OCI-M2 (cell line): ENCODE measurements at regions not wholly inside any gene's neighbourhood (a gene's known extent, or its start where the extent isn't known, plus 50 kb on each side); places are given as distances from the start of the nearest gene placed in this dataset.

Experiments used
- DNase-seq: peaks from one replicate; lab custom pipeline; 2025; ENCODE audit not compliant: unreplicated experiment; lab: John Stamatoyannopoulos, UW

- no peak for DNase-seq
Observed at GRCh38 chr14:62002642-62003041, 240.4 kb downstream of the SNAPC1 start.

DNA sequence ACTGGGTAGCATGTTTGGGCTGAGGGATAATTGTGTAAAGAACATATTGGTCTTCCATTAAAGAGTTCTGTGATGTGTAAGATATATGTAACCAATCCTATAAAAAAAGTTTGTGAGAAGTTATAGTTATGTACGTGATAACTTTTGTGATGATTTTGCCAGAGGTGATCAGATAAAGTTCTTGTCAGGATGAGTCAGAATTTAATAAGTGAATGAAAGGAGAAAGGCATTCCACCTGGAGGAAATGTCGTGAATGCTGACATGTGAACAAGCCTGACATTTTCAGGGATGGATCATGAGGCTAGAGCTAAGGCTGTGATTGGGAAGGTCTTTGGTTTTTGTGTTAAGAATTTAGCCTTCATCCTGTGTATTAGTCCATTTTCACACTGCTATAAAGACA lies 241.5 kb downstream of the SNAPC1 start:
- no peak for DNase-seq

DNA sequence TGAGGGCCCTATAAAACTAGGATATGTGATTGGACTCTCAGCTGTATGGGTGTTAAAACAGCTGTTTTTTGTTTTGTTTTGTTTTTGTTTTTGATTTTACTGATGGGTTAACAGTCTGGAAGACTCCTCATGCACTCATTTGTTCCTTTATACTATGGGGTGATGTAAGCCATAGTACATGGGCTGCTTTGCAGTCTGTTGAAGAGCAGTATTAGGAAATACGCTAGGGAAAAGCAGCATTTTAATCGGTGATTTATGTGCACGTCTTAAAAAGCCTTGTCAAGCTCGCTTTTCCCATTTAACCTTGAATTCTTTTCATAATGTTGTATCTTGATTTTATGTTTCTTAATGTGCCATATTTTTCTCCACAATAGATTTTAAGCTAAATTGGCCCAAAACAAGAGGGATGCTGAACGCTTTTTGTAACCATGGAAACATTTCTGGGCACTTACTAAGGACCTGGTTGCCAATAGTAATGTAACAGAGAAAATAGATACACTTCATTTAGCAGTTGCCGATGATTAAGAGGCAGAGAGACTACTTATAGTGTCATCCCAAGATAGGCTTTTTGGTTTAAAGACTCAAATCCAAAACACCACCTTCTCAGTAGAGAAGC lies 244.0 kb downstream of the SNAPC1 start:
- no peak for DNase-seq

GRCh38 chr14:62015243-62015642 lies 253.0 kb downstream of the SNAPC1 start:
- no peak for DNase-seq

DNA sequence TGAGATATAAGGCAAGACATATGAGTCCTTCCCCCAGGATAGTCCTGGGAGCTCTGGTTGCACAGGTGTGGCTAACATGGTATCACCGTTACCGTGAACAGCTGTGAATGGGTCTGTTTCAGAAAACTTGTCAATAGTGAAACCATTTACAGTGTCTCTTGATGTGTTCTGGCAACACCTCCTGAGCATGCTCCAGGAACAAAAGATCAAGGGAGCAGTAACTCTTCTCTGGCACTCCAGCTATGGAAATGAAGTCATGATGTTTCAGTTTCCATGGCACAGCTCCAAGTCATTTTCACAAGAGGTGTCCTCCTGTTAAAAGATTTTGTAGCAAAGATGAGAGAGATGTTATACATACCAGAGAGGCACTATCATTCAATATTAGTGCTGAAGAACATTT lies 253.7 kb downstream of the SNAPC1 start:
- DNase-seq = no peak

- DNase-seq = no peak
Observed at GRCh38 chr14:62017651-62018230, 255.5 kb downstream of the SNAPC1 start.

- DNase-seq = no peak
Observed at GRCh38 chr14:62018606-62019005, 256.4 kb downstream of the SNAPC1 start.

DNA sequence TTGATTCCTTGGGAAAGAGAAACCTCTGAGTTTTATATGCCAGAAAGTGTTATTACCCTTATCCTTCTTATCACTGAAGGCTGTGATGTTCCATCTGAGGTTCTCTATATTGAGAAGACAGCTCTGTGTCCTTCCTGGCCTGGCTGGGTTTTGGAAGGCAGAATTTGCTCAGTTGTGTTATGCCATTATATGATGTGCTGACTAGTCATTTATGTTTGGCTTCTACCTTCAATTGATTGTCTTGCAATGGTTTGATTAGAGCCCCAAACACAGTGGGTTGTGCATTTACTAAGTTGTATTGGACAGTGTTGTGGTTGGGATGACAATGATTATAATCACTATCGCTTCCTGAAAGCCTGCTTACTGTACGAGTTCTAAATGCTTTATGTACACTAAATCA lies 265.7 kb downstream of the SNAPC1 start:
- no peak for DNase-seq

- no peak for DNase-seq
Observed at GRCh38 chr14:62029569-62029924, 267.3 kb downstream of the SNAPC1 start.

DNA sequence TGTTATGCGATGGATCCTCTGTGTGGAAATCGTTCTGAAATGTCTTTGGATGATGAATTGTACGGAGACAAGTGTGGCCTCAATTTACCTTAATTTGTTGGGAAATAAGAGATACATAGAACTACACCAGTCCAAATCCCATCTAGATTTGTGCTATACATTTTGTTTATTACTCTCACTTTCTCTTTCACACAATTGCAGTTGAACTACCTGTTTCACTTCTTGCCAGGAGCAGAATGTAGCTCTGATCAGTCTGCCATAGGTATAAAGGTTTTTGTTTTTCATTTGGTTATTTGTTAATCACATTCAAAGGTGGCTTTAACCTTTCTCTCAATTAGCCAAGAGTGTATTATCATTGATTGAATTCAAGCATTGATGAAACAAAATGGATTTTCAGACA lies 268.2 kb downstream of the SNAPC1 start:
- DNase-seq = no peak

DNA sequence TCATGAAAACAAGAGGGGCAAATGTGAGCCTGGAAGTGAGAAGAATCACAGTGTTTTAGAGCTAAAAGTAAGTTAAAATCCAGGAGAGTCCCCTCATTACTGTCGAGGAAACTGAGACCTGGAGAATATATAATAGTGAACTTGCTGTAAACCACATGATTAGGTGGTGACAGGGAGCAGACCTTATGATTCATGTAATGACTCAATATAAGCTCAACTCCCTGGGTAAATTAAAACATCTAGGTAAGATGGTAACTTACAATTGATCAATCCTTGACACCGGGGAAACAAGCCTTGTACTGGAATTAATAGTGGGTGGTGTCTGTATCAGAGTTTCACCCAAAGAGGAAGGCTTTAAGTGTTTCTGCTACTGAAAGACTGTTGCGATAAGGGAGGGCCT lies 269.3 kb downstream of the SNAPC1 start:
- DNase-seq = no peak

GRCh38 chr14:62053188-62053587 lies 291.0 kb downstream of the SNAPC1 start:
- no peak for DNase-seq

GRCh38 chr14:62056789-62057188 lies 294.6 kb downstream of the SNAPC1 start:
- DNase-seq = no peak

DNA sequence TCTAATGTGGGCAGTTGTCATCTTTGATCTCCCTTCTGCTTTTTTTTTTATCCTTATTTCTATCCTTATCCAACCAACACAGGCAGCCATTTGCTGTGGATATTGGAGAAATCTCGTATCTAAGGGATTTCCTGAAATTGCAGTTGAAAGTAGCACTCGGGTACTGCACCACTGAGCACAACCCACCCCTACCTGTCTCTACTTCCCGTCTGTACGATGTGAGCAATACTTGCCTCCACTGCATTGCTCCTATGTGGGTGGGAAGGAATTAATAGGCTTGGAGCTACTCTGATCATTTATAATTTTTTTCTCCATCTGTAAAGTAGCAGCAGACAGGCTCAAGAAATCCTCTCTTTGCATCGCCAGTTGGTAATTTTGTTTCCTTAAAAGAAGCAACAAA lies 300.4 kb downstream of the SNAPC1 start:
- DNase-seq = no peak

GRCh38 chr14:62064751-62065323 lies 302.6 kb downstream of the SNAPC1 start:
- DNase-seq = no peak

GRCh38 chr14:62066304-62066703 lies 304.1 kb downstream of the SNAPC1 start:
- no peak for DNase-seq

- DNase-seq = no peak
Observed at GRCh38 chr14:62071039-62071438, 308.8 kb downstream of the SNAPC1 start.

- DNase-seq = no peak
Observed at GRCh38 chr14:62076368-62076767, 314.1 kb downstream of the SNAPC1 start.

DNA sequence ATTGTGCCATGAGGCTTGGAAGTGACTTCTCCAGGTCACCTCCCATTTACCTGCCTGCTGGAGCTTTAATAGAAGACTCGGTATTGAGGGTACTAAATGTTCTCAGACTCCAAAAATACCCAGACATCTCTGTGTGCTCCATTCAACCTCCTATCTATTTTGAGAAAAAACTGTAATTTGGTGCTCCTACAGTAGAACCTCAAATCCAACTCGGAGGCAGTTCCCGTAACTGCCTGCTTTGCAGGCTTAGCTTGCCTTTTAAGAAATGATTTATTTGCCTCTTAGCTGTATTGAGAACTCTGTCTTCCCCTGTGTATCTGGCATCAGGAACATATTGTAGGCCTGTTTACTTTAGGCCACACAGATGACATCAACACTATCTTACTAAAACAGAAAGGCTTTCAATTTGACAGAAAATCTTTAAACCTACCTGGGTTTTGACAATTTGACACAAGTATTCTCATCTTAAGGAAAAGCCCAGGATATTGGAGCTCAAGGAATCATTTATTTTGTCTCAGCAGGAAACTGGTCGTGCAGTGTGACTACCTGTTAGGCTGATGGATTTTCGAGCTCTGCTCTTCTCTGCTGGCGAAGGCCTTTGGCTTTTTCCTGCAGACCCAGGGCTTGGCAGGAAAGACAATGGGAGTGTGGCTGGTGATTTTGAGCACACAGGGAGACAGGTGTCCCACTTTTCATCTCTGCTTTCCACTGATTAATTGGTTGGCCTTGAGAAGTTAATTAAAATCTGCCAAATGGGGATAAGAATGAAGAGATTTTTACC lies 314.8 kb downstream of the SNAPC1 start:
- DNase-seq = no peak

DNA sequence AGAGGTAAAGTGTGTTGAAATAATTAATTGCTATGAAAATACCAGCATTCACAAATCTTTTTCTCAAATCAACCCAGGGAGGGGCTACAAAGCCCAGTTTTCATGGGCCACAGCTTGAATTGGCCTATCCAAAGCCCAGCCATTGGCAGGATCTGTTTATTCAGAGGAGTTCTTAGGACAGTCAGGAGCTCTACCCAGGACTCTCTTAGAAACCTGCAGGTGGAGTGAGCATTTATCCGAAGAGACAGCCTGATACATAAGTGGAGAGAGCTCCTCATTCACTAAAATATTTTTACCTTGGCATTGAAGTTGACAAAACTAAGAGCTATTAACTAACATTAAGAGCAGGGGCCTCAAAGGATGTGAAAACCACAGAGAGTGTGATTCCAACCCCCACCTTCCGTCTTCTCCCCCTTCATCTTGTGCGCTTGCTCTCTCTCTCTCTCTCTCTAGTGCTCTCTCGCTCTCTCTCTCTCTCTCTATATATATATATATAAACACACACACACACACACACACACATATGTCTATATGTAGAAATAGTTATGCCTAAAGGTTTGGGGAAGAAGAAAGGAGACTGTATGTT lies 315.5 kb downstream of the SNAPC1 start:
- no peak for DNase-seq

DNA sequence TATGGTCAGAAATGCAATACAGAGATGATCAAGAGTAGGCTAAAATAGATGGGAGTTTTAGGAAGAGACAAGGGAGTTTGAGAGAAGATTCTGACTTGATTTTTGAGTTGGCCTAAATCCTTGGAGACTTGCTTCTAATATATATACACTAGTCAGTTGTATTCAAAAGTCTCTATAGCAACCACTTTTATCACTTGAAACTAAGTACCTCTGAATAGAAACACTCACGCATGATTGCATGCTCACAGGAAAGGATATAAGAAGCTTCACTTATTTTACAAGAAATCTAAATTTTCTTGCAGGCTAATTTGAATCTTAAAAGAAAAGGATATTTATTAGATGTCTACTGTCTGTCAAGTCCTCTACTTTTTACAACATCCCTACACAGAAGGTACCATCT lies 316.8 kb downstream of the SNAPC1 start:
- no peak for DNase-seq
